Activated B cell treated with CpG ODN at 0.5 μM for 24 hours (primary cell): ENCODE measurements at regions not wholly inside any gene's neighbourhood (a gene's known extent, or its start where the extent isn't known, plus 50 kb on each side); places are given as distances from the start of the nearest gene placed in this dataset.

Experiments
- ATAC-seq: fragments of 200-7000 bp; cut with Tn5 transposase; one replicate; pipeline ENCODE4 v1.10.0; 2021; ENCODE audit warnings: low read depth, mild to moderate bottlenecking, moderate library complexity
- CTCF ChIA-PET: fragments of 350-600 bp; sonication (Branson Sonifier 250); formaldehyde crosslinking; loops from one replicate; lab custom pipeline; 2021; ENCODE audit warnings: antibody characterized with exemption; lab: Charles Lee
- POLR2A ChIA-PET: fragments of 350-600 bp; sonication (Branson Sonifier 250); formaldehyde crosslinking; loops from one replicate; lab custom pipeline; 2021; ENCODE audit warnings: antibody characterized with exemption; lab: Charles Lee
- DNase-seq: peaks from one replicate; pipeline ENCODE4 v3.0.0; 2022
- H3K27ac Mint-ChIP-seq: one replicate; pipeline ENCODE4 v1.8.0; 2020; ENCODE audit warnings: mixed read lengths
- H3K27me3 Mint-ChIP-seq: one replicate; pipeline ENCODE4 v1.8.0; 2021; ENCODE audit warnings: mixed read lengths
- H3K36me3 Mint-ChIP-seq: one replicate; pipeline ENCODE4 v1.8.0; 2021; ENCODE audit warnings: low read depth, mixed read lengths
- H3K4me1 Mint-ChIP-seq: one replicate; pipeline ENCODE4 v1.8.0; 2021; ENCODE audit warnings: mixed read lengths
- H3K4me3 Mint-ChIP-seq: one replicate; pipeline ENCODE4 v1.8.0; 2020; ENCODE audit warnings: mild to moderate bottlenecking, mixed read lengths
- H3K9me3 Mint-ChIP-seq: one replicate; pipeline ENCODE4 v1.8.0; 2020; ENCODE audit warnings: mixed read lengths
- intact Hi-C: fragments of 100-400 bp; cut with micrococcal nuclease; formaldehyde crosslinking; loops from one replicate; pipeline ENCODE4 v1.15.1; 2024
- TF ChIP-seq, protein P1 (sequence below): fragments of 200-600 bp; IDR thresholded peaks from one replicate; pipeline ENCODE4 v1.8.0; 2022; ENCODE audit warnings: antibody characterized with exemption, mild to moderate bottlenecking

GRCh38 chr4:181933471-181933870, 309.7 kb upstream of the TENM3 start:
- ChIA-PET POLR2A (no interaction called here), CTCF (no interaction called here)
- DNase-seq (no peak), ATAC-seq (no peak)
- Mint-ChIP-seq H3K4me1 (no peaks in the 10 kb centered on the region), H3K4me3 (no peak overlapping the region), H3K36me3 (no peaks in the 10 kb centered on the region), H3K27me3 (no peaks in the 10 kb centered on the region), H3K9me3 (peaks cover 14% of the 10 kb centered on the region), H3K27ac (no peak overlapping the region)
- intact Hi-C loops: no loop called here
- TF ChIP-seq, protein P1, sequence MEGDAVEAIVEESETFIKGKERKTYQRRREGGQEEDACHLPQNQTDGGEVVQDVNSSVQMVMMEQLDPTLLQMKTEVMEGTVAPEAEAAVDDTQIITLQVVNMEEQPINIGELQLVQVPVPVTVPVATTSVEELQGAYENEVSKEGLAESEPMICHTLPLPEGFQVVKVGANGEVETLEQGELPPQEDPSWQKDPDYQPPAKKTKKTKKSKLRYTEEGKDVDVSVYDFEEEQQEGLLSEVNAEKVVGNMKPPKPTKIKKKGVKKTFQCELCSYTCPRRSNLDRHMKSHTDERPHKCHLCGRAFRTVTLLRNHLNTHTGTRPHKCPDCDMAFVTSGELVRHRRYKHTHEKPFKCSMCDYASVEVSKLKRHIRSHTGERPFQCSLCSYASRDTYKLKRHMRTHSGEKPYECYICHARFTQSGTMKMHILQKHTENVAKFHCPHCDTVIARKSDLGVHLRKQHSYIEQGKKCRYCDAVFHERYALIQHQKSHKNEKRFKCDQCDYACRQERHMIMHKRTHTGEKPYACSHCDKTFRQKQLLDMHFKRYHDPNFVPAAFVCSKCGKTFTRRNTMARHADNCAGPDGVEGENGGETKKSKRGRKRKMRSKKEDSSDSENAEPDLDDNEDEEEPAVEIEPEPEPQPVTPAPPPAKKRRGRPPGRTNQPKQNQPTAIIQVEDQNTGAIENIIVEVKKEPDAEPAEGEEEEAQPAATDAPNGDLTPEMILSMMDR: no peak

DNA sequence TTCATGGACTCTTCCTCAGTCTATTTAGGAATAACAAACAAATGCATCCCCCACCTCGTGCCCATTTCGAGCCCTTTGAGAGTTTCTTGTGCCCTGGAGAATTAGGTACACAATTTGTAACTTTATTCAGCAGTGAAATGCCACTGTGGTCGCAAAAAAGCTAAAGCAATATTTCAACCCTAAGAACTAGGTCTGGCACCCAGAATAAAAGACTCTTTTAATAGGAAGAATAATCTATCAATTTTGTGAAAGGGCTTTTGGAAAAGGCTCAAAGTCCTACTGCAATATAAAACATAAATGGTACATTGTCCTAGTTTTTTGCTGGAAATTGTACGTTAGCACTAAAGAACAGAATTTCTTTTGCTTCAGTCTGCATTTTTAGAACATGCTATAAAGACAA, 304.6 kb upstream of the TENM3 start:
- intact Hi-C loops: no loop called here
- no peak for ATAC-seq
- POLR2A ChIA-PET: no interaction called here
- CTCF ChIA-PET: no interaction called here
- H3K4me3 Mint-ChIP-seq: no peak overlapping the region
- H3K27me3 Mint-ChIP-seq: no peaks in the 10 kb centered on the region
- no peak overlapping the region for H3K27ac Mint-ChIP-seq
- H3K9me3 Mint-ChIP-seq: no peaks in the 10 kb centered on the region
- TF ChIP-seq, protein P1: no peak
- no peaks in the 10 kb centered on the region for H3K4me1 Mint-ChIP-seq
- DNase-seq: no peak
- no peaks in the 10 kb centered on the region for H3K36me3 Mint-ChIP-seq

DNA sequence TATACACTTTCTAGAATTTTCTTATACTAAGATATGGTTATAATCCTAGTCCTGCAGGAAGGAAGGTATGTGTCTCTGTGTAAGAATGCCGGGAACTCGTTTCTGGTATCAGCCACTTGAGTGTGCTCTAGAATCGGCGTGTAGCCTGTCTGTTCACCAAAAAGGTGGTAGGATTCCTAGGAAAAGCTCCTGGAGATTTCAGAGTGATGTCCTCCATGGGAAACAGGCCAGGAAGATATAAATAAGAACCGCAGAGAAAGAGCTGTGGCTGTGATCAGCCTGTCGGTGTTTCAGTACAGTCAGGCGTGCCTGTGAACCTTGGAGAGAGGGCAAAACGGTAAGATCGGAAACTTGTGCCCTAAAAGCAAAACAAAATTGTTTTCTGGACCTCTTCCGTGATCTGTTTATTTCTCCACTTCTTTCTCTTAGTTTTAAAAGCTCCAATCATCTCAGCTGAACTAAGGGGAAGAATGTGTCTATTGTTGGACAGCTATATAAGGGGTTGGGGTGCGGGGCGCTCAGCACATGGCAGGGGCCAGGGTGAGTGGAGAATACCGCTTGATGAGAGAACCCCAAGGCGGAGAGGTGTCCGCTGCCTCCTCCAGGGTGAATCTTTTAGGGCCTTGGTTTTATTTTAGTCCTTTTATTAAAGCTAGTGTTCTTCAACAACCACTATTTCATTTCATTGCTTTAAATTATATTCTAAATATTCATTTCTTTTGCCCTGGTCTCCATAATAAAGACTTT, 303.8 kb upstream of the TENM3 start:
- Mint-ChIP-seq H3K9me3 (no peaks in the 10 kb centered on the region), H3K4me3 (no peak overlapping the region), H3K27me3 (no peaks in the 10 kb centered on the region), H3K4me1 (no peaks in the 10 kb centered on the region), H3K36me3 (no peaks in the 10 kb centered on the region), H3K27ac (no peak overlapping the region)
- ATAC-seq (no peak), DNase-seq (no peak)
- ChIA-PET POLR2A (no interaction called here), CTCF (no interaction called here)
- TF ChIP-seq, protein P1: no peak
- intact Hi-C loops: no loop called here

DNA sequence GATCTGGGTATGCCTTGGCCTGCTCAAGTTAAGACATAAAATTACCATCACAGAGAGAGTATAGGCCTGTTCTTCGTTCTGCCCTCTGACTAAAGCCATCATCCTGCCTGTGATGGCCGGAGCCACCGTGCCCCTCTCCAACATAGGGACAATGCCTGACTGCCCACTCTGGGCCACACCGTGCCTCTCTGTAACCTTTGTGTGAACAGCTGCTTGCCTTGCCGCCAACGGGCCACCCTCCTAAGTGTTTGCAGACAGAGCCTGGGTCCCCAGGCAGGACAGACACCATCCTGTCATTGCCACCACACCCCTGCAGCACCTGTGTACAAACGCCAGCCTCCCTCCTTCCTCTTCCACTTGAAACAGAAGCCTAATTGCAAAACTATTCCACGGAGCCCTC, 298.7 kb upstream of the TENM3 start:
- no peaks in the 10 kb centered on the region for H3K27me3 Mint-ChIP-seq

DNA sequence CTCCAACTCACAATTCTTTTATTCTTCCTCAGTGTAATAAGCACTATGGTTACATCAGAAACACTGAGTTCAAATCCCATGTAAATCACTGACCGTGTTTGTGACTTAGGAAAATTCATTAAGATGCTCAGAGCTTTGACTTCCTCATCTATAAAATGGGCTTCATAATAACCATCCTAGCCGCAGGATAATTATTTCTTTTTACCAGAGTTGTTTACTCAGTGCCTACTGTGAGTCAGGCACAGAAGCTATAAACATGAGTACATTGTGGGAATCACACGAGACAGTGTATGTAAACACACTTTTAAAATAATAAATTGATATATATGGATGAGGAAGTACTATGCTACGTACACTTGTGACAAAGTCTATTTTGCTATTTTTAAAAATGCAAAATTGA, 296.3 kb upstream of the TENM3 start:
- POLR2A ChIA-PET: no interaction called here
- no peak for DNase-seq
- Mint-ChIP-seq H3K9me3 (no peaks in the 10 kb centered on the region), H3K27me3 (no peaks in the 10 kb centered on the region), H3K4me1 (no peaks in the 10 kb centered on the region), H3K27ac (no peak overlapping the region), H3K4me3 (no peak overlapping the region), H3K36me3 (no peaks in the 10 kb centered on the region)
- ATAC-seq: no peak
- intact Hi-C loops: no loop called here
- CTCF ChIA-PET: no interaction called here
- TF ChIP-seq, protein P1: no peak

More for the DNA sequence above, 298.7 kb upstream of the TENM3 start:
- Mint-ChIP-seq H3K27ac (no peak overlapping the region), H3K36me3 (no peaks in the 10 kb centered on the region), H3K4me3 (no peak overlapping the region), H3K4me1 (no peaks in the 10 kb centered on the region), H3K9me3 (no peaks in the 10 kb centered on the region)
- ATAC-seq (no peak), DNase-seq (no peak)
- CTCF ChIA-PET: no interaction called here
- POLR2A ChIA-PET: no interaction called here
- TF ChIP-seq, protein P1: no peak
- intact Hi-C loops: no loop called here
